GM21423 (cell line): ENCODE measurements at regions not wholly inside any gene's neighbourhood (a gene's known extent, or its start where the extent isn't known, plus 50 kb on each side); places are given as distances from the start of the nearest gene placed in this dataset.

ENCODE experiments used
- ATAC-seq: cut with Tn5 transposase; IDR thresholded peaks from one replicate; pipeline ENCODE4 v1.9.1; 2021; ENCODE audit warnings: mild to moderate bottlenecking, moderate library complexity; ENCODE audit not compliant: unreplicated experiment

GRCh38 chr16:48950184-48950583, 331.5 kb downstream of the CBLN1 start:
- no peak for ATAC-seq

- no peak for ATAC-seq
Observed at GRCh38 chr16:48949636-48950035, 332.0 kb downstream of the CBLN1 start.

- ATAC-seq, result no peak
Observed at GRCh38 chr16:48948911-48949310, 332.7 kb downstream of the CBLN1 start.

DNA sequence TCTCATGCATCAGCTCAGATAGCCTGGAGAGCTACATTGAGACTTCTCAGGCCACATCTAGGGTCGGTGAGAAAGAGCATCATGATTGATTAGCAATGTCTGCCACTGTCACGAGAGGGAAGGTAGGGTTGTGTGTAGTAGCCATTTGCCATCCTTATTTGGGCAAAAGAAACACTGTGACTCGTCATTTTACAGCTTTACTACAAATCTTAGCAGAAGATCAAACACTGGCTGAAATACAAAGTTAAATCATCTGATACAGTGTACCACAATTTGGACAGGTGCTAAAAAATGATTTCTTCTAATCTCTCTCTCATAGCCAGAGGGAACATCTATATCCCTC, 334.3 kb downstream of the CBLN1 start:
- no peak for ATAC-seq

- no peak for ATAC-seq
Observed at GRCh38 chr16:48946686-48947370, 334.8 kb downstream of the CBLN1 start.

DNA sequence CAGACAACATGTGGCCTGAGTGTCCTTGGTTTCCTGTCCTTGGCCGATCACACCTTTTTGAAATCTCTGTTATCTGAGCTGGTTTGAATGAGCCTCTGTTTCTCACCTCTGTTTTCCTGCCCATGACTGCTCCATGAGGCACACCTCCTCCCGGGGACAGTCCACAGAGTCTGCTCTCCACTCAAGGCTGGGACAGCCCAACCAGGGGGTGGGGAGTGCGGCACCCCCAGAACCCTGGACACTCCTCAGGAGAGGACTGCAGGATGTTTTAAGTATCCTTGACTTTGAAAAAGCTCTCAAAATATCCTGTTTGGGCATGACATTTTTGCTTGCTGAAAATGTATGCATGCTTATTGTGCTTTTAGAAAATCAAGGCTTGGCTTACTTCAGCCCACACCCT, 333.0 kb upstream of the N4BP1 start:
- no peak for ATAC-seq

DNA sequence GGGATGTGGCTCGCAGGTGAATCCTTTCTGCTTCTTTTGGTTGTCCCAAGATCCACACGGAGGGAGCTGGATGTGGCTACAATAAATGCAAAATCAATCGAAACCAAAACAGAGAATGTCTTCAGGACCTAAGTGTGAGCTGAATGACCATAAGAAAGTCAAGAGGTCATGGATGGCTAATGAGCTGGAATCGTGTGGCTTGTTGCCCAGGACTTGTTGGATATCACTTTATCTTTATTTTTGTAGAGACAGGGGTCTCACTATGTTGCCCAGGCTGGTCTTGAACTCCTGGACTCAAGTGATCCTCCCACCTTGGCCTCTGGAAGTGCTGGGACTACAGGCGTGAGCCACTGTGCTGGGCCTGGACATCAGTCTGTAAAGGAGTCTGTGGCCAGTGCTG, 326.8 kb upstream of the N4BP1 start:
- ATAC-seq, result no peak

- no peak for ATAC-seq
Observed at GRCh38 chr16:48932216-48932855, 322.4 kb upstream of the N4BP1 start.

- ATAC-seq, result no peak
Observed at GRCh38 chr16:48930951-48931553, 321.1 kb upstream of the N4BP1 start.

DNA sequence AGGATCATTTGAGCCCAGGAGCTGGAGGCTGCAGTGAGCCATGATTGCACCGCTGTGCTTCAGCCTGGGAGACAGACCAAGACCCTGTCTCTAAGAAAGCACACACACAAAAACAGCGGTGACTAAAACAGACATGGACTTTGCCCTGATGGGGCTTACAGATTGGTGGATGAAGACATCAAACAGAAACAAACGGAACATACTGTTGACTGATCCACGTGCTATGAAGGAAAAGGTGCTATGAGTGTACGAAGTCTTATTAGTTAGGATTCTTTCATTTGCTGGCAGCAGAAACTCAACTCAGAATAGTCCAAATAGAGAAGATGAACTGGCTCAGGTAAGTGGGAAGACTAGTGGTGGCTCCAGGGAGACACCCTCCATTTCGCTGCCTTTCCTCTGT, 309.8 kb upstream of the N4BP1 start:
- ATAC-seq, result no peak

DNA sequence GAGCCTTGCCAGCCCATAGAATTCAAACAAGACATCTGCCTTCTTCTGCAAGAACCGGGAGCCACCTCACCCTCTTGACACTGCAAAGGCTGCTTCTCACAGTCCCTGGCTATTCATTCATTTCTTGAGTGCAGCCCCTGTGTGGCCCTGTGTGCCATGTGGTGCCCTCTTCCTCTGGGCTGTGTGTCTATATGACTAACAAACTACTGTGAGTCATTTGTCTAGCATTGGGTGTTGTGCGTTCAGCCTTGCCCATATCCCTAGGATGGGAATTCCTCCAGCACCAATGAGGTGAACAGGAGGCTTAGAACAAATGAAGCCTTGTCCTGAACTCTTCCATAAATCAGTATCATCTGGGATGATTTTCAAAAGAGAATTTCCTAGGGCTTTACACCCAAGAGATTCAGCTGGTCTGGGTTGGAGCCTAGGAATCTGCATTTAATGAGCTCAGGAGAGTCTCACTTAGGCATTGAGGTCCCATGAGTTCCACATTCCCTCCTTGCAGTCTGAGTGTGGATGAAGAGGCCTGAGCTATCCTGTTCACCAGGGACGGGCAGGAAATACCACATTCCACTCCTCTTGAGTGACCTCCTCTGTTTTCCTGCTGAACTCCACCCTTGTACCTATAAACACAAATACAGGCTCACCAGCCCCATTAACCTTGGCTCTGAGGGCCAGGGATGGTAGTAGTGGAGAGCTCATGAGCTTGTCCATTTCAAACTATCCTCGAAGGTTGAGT, 308.7 kb upstream of the N4BP1 start:
- ATAC-seq, result no peak

GRCh38 chr16:48916566-48916965, 306.6 kb upstream of the N4BP1 start:
- ATAC-seq, result no peak

DNA sequence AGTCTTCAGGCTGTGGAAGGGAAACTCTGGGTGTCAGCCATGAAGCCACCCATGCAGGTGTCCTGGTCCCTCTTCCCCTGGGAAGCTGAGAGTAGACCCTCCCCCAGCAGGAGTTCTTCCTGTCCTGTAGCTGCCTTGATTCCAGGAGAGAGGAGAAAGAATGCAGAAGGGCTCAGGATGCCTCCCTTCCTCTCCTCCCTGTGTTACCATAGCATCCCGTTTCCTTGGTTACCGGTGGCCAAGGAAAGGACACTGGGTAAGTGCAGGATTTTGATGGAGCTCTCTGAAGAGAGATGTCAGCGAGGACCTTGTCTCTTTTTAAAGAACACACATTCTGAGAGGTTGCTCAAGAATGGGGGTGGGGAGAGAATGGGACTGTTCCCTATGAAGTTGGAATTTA, 304.1 kb upstream of the N4BP1 start:
- no peak for ATAC-seq

DNA sequence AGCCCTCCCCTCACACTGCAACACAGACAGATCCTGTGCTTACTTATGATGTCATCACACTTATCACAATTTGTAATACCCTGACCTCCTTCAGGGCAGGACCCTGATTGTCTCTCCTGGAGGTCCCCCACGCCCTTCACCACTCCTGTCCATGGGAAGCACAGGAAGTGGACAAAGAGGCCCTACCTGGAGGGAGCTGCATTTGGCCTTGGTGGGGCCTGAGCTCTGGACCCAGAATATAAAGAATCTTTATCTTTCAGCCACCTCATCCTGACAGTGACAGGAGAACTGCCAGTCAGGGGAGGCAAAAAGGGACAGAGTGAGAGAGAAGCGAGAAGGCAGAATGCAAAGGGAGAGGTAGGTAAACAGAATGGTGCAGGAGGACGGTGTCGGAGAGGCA, 303.4 kb upstream of the N4BP1 start:
- ATAC-seq, result no peak

GRCh38 chr16:48912360-48912759, 302.4 kb upstream of the N4BP1 start:
- no peak for ATAC-seq

- no peak for ATAC-seq
Observed at GRCh38 chr16:48911700-48912099, 301.7 kb upstream of the N4BP1 start.

DNA sequence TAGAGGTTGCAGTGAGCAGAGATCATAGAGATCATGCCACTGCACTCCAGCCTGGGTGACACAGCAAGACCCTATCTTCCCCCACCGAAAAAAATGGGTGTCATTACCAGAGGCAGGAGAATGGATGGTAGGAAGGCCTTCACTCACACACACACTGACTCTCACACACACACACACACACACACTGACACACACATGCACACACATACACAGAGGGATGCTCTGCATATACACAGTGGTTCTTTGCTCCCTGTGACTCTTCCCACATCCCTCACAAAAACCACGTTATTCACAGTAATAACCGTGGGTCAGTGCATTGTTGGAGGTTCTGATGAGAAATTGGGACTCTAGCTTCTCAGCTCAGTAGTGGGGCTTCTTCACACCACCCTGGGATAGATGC, 300.2 kb upstream of the N4BP1 start:
- no peak for ATAC-seq

DNA sequence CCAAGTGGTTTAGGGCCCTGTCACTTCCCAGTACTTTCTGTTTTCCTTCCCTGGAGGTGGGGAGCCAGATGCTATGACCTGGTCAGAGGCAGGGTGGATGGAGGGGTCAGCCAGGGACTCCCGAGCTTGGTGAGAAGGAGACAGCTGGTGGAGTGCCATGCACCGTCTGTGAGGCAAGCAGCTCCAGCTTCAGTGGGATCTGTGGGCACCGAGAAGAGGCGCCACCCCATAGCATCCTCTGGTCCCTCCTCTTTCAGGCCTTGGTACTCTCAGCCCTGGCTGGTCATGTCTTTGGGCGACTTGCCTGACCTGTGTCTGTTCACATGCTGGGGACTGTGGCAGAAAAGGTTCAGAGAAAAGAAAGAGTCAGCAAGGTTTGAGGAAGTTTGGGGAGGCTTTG, 299.3 kb upstream of the N4BP1 start:
- no peak for ATAC-seq

GRCh38 chr16:48907906-48908634, 298.1 kb upstream of the N4BP1 start:
- no peak for ATAC-seq

GRCh38 chr16:48905632-48906505, 295.9 kb upstream of the N4BP1 start:
- ATAC-seq, result no peak
